CD4-positive, CD25-positive, alpha-beta regulatory T cell (primary cell): ENCODE measurements at regions not wholly inside any gene's neighbourhood (a gene's known extent, or its start where the extent isn't known, plus 50 kb on each side); places are given as distances from the start of the nearest gene placed in this dataset.
"Not testable (repeated sequence)": the region's sequence is repeated elsewhere in the genome, so short reads cannot be mapped to it uniquely, and the experiment has no call there.

Source experiments
- ATAC-seq, 2 donors: fragments of 150-1000 bp; cut with Tn5 transposase; one replicate each; pipeline ENCODE4 v1.10.0; 2021; ENCODE audit warnings: low read depth in 2 of 2, moderate number of reproducible peaks in 2 of 2, moderate library complexity in 1 of 2
- DNase-seq, 3 donors: peaks; one replicate each; pipeline versions ENCODE4 v3.0.0 to v3.0.0-alpha.2; 2012 to 2022; ENCODE audit warnings: mixed read lengths in 1 of 3
- H3K27ac ChIP-seq: one replicate; pipeline ENCODE4 v1.7.0; 2013; ENCODE audit warnings: mild to moderate bottlenecking, low read length; ENCODE audit not compliant: insufficient read depth, poor library complexity, severe bottlenecking
- H3K27me3 ChIP-seq: one replicate; pipeline ENCODE4 v1.7.0; 2013; ENCODE audit warnings: low read length; ENCODE audit not compliant: control insufficient read depth, insufficient read depth
- H3K36me3 ChIP-seq: one replicate; pipeline ENCODE4 v1.7.0; 2013; ENCODE audit warnings: mild to moderate bottlenecking, low read length, moderate library complexity; ENCODE audit not compliant: control insufficient read depth, insufficient read depth
- H3K4me1 ChIP-seq: 2 replicates; pipeline ENCODE4 v1.7.0; 2013; ENCODE audit warnings: mild to moderate bottlenecking, low read length; ENCODE audit not compliant: insufficient read depth, control insufficient read depth, poor library complexity, severe bottlenecking
- H3K4me3 ChIP-seq: one replicate; pipeline ENCODE4 v1.7.0; 2013; ENCODE audit warnings: low read depth, mild to moderate bottlenecking, low read length, moderate library complexity
- H3K9me3 ChIP-seq, 2 experiments: 1 replicate in 1 of 2; 2 replicates in 1 of 2; pipeline ENCODE4 v1.7.0; 2013; ENCODE audit warnings: low read length in 2 of 2, mild to moderate bottlenecking in 1 of 2, moderate library complexity in 1 of 2; ENCODE audit not compliant: control insufficient read depth in 2 of 2
- H3K27ac Mint-ChIP-seq, 3 donors: one replicate each; pipeline ENCODE4 v1.8.0; 2020 to 2022; ENCODE audit warnings: mild to moderate bottlenecking in 3 of 3, mixed read lengths in 3 of 3, moderate library complexity in 2 of 3
- H3K27me3 Mint-ChIP-seq: one replicate; pipeline ENCODE4 v1.8.0; 2022; ENCODE audit warnings: mild to moderate bottlenecking, mixed read lengths
- H3K36me3 Mint-ChIP-seq: one replicate; pipeline ENCODE4 v1.8.0; 2020; ENCODE audit warnings: mixed read lengths
- H3K4me1 Mint-ChIP-seq, 4 donors: one replicate each; pipeline ENCODE4 v1.8.0; 2020 to 2022; ENCODE audit warnings: mixed read lengths in 4 of 4, mild to moderate bottlenecking in 1 of 4
- H3K4me3 Mint-ChIP-seq, 4 donors: one replicate each; pipeline ENCODE4 v1.8.0; 2020 to 2022; ENCODE audit warnings: mild to moderate bottlenecking in 4 of 4, mixed read lengths in 4 of 4, moderate library complexity in 3 of 4
- H3K9me3 Mint-ChIP-seq, 7 donors: one replicate each; pipeline ENCODE4 v1.8.0; 2020 to 2022; ENCODE audit warnings: mixed read lengths in 7 of 7, mild to moderate bottlenecking in 3 of 7, moderate library complexity in 2 of 7

- ATAC-seq, H3K27me3 ChIP-seq, H3K27ac ChIP-seq, H3K4me3 Mint-ChIP-seq, H3K9me3 ChIP-seq, H3K4me1 Mint-ChIP-seq, DNase-seq, H3K27ac Mint-ChIP-seq, H3K4me1 ChIP-seq, H3K27me3 Mint-ChIP-seq, H3K4me3 ChIP-seq, H3K36me3 ChIP-seq, H3K36me3 Mint-ChIP-seq, H3K9me3 Mint-ChIP-seq: not testable (repeated sequence)
Measured at GRCh38 chr16:70040554-70040953, 73.6 kb upstream of the PDPR start.

GRCh38 chr16:70043538-70044067 lies 70.5 kb upstream of the PDPR start:
- H3K4me1 ChIP-seq, H3K27me3 Mint-ChIP-seq, H3K36me3 ChIP-seq, H3K27ac ChIP-seq, ATAC-seq, H3K27me3 ChIP-seq, H3K4me1 Mint-ChIP-seq, DNase-seq, H3K9me3 Mint-ChIP-seq, H3K9me3 ChIP-seq, H3K4me3 Mint-ChIP-seq, H3K4me3 ChIP-seq: not testable (repeated sequence)
- Mint-ChIP-seq H3K36me3 (peaks cover 12% of the 10 kb centered on the region), H3K27ac (peak overlapping the region in 1 of 3 donors; percentile 14)

- ATAC-seq, H3K9me3 ChIP-seq, H3K4me1 Mint-ChIP-seq, H3K4me3 Mint-ChIP-seq, H3K27ac Mint-ChIP-seq, H3K27ac ChIP-seq, H3K4me1 ChIP-seq, H3K27me3 Mint-ChIP-seq, H3K36me3 ChIP-seq, H3K4me3 ChIP-seq, DNase-seq, H3K9me3 Mint-ChIP-seq, H3K27me3 ChIP-seq: not testable (repeated sequence)
- peaks cover 12% of the 10 kb centered on the region for H3K36me3 Mint-ChIP-seq
Measured at GRCh38 chr16:70046560-70046959, 67.6 kb upstream of the PDPR start.

GRCh38 chr16:70048083-70048482 lies 66.0 kb upstream of the PDPR start:
- H3K9me3 ChIP-seq, DNase-seq, H3K4me3 Mint-ChIP-seq, H3K36me3 Mint-ChIP-seq, ATAC-seq, H3K4me1 ChIP-seq, H3K27me3 Mint-ChIP-seq, H3K27ac Mint-ChIP-seq, H3K9me3 Mint-ChIP-seq, H3K4me1 Mint-ChIP-seq, H3K4me3 ChIP-seq, H3K27me3 ChIP-seq, H3K27ac ChIP-seq, H3K36me3 ChIP-seq: not testable (repeated sequence)

GRCh38 chr16:70058056-70058455 lies 56.1 kb upstream of the PDPR start:
- not testable (repeated sequence) for H3K36me3 Mint-ChIP-seq, H3K27me3 ChIP-seq, H3K4me1 ChIP-seq, H3K9me3 Mint-ChIP-seq, H3K4me3 Mint-ChIP-seq, H3K27ac ChIP-seq, ATAC-seq, H3K27ac Mint-ChIP-seq, H3K27me3 Mint-ChIP-seq, DNase-seq, H3K4me3 ChIP-seq, H3K9me3 ChIP-seq, H3K36me3 ChIP-seq
- peaks cover 0 to 13% (median 11%) of the 10 kb centered on the region in 4 donors for H3K4me1 Mint-ChIP-seq

GRCh38 chr16:70059429-70059828 lies 54.7 kb upstream of the PDPR start:
- H3K4me1 ChIP-seq, H3K36me3 Mint-ChIP-seq, H3K27me3 Mint-ChIP-seq, H3K9me3 ChIP-seq, H3K36me3 ChIP-seq, ATAC-seq, H3K27me3 ChIP-seq, H3K27ac Mint-ChIP-seq, H3K4me3 ChIP-seq, H3K27ac ChIP-seq, H3K9me3 Mint-ChIP-seq, DNase-seq: not testable (repeated sequence)
- H3K4me1 Mint-ChIP-seq = peaks cover 0 to 22% (median 13%) of the 10 kb centered on the region in 4 donors
- H3K4me3 Mint-ChIP-seq = peak overlapping the region in 1 of 4 donors; percentile 7

- H3K27me3 Mint-ChIP-seq, H3K27me3 ChIP-seq, H3K36me3 ChIP-seq, H3K9me3 Mint-ChIP-seq, H3K36me3 Mint-ChIP-seq, H3K4me1 ChIP-seq, H3K27ac ChIP-seq, H3K4me3 ChIP-seq, H3K9me3 ChIP-seq, H3K27ac Mint-ChIP-seq, H3K4me3 Mint-ChIP-seq, DNase-seq, ATAC-seq: not testable (repeated sequence)
- H3K4me1 Mint-ChIP-seq = peaks cover 0 to 26% (median 11%) of the 10 kb centered on the region in 4 donors
Measured at GRCh38 chr16:70060521-70061027, 53.6 kb upstream of the PDPR start.

DNA sequence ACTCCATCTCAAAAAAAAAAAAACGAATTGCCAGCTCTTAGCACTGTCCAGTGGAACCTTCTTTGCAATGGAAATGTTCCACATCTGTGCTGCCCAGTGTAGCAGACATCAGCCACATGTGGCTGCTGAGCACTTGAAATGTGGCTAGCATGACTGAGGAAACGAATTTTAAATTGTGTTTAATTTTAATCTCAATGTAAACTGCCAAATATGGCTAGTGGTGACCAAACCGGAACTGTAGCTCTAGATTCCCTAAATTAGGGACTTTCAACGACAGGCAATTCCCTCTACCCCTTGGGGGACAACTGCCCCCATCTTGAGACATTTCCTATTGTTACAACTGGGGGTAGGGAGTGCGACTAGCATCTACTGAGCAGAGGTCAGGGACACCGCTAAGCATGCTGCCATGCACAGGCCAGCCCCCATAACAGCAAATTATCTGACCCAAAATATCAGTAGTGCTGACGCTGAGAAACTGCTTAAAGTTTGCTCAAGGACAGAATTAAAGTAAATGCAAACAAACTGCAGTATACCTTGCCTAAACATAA lies 52.4 kb upstream of the PDPR start:
- not testable (repeated sequence) for ATAC-seq, H3K9me3 ChIP-seq, DNase-seq, H3K9me3 Mint-ChIP-seq, H3K27ac ChIP-seq, H3K4me1 ChIP-seq, H3K4me3 Mint-ChIP-seq, H3K27me3 ChIP-seq, H3K27me3 Mint-ChIP-seq, H3K4me3 ChIP-seq, H3K27ac Mint-ChIP-seq, H3K36me3 Mint-ChIP-seq, H3K36me3 ChIP-seq
- H3K4me1 Mint-ChIP-seq = peaks cover 0 to 26% (median 11%) of the 10 kb centered on the region in 4 donors
